ENCODE measurements at regions not wholly inside any gene's neighbourhood (a gene's known extent, or its start where the extent isn't known, plus 50 kb on each side); places are given as distances from the start of the nearest gene placed in this dataset.

- no peak for FAIRE-seq
- Histone ChIP-seq H3K4me2 (ENCODE audit: insufficient read depth, low read length) (no peak overlapping the region), H4K20me1 (replicated peaks; ENCODE audit: control insufficient read depth, extremely low read depth, insufficient read depth, low read length) (no peaks in the 10 kb centered on the region), H3K9me1 (replicated peaks; ENCODE audit: control insufficient read depth, extremely low read depth, insufficient read depth, low read length) (no peaks in the 10 kb centered on the region), H3K4me1 (ENCODE audit: control insufficient read depth, extremely low read depth, insufficient read depth, low read length) (no peaks in the 10 kb centered on the region), H3K27me3 (ENCODE audit: control insufficient read depth in 2 of 2, insufficient read depth in 2 of 2, low read length in 2 of 2) (no peaks in the 10 kb centered on the region), H3K36me3 (ENCODE audit: control insufficient read depth in 2 of 2, extremely low read depth in 1 of 2, insufficient read depth in 2 of 2, low read length in 2 of 2) (no peaks in the 10 kb centered on the region), H2AFZ (ENCODE audit: low read depth, low read length) (no peak overlapping the region), H3K79me2 (ENCODE audit: control insufficient read depth, insufficient read depth, low read length) (no peaks in the 10 kb centered on the region), H3K4me3 (replicated peaks in 1 of 3; ENCODE audit: insufficient read depth in 1 of 3, low read depth in 1 of 3, low read length in 3 of 3) (no peak overlapping the region), H3K9me3 (replicated peaks; ENCODE audit: control insufficient read depth, insufficient read depth, low read length) (peaks cover 2% of the 10 kb centered on the region), H3K9ac (replicated peaks; ENCODE audit: extremely low read depth, insufficient read depth, low read length) (no peak overlapping the region), H3K27ac (ENCODE audit: insufficient read depth, low read depth, low read length) (no peak overlapping the region)
- intact Hi-C loops (cut with micrococcal nuclease), result no loop called here
- CTCF ChIA-PET, result no interaction called here
- dilution Hi-C loops (cut with MboI; ENCODE audit: extremely low pct_ligation_motif_present, low sequenced_read_pairs), result no loop called here
- no TSS peak for BruUV-seq (replicated peaks)
- TF ChIP-seq FOS (IDR thresholded peaks at IDR 0.05; ENCODE audit: borderline replicate concordance, insufficient read depth, low read length) (no peak), EZH2 (IDR thresholded peaks at IDR 0.05; ENCODE audit: borderline replicate concordance, low read depth, low read length, severe bottlenecking) (no peak), GATA2 (IDR thresholded peaks at IDR 0.05; ENCODE audit: insufficient read depth, insufficient read length, low read depth, low read length) (no peak), POLR2AphosphoS5 (IDR thresholded peaks at IDR 0.05; ENCODE audit: insufficient read depth, low read depth, low read length) (no peak), MYC (IDR thresholded peaks at IDR 0.05; ENCODE audit: low read depth, low read length) (no peak), JUN (IDR thresholded peaks at IDR 0.05; ENCODE audit: borderline replicate concordance, insufficient read depth, insufficient read length, low read depth) (no peak), CTCF (IDR thresholded peaks at IDR 0.05; ENCODE audit: extremely low read depth in 1 of 2, insufficient read depth in 1 of 2, low read depth in 1 of 2, low read length in 2 of 2) (no peak), POLR2A (IDR thresholded peaks at IDR 0.05; ENCODE audit: low read depth, low read length) (no peak)
- TF ChIP-seq, protein P1, sequence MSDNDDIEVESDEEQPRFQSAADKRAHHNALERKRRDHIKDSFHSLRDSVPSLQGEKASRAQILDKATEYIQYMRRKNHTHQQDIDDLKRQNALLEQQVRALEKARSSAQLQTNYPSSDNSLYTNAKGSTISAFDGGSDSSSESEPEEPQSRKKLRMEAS (IDR thresholded peaks at IDR 0.05; ENCODE audit: insufficient read depth, insufficient read length), result no peak
- POLR2A ChIA-PET, result no interaction called here
- DNase-seq (ENCODE audit: low read depth, low spot score), result no peak
Measured at GRCh38 chr6:10098756-10099528, 315.9 kb downstream of the TFAP2A start.
